ENCODE measurements at regions not wholly inside any gene's neighbourhood (a gene's known extent, or its start where the extent isn't known, plus 50 kb on each side); places are given as distances from the start of the nearest gene placed in this dataset.
"Not testable (repeated sequence)": the region's sequence is repeated elsewhere in the genome, so short reads cannot be mapped to it uniquely, and the experiment has no call there.

DNA sequence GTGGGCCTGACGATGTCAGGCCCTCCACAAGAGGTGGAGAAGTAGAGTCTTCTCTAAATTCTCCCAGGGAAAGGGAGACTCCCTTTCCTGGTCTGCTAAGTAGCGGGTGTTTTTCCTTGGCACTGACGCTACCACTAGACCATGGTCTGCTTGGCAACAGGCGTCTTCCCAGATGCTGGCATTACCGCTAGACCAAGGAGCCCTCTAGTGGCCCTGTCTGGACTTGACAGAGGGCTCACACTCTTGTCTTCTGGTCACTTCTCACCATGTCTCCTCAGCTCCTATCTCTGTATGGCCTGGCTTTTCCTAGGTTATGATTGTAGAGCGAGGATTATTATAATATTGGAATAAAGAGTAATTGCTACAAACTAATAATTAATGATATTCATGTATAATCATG, 51.1 kb upstream of the RASSF6 start:
- not testable (repeated sequence) for TF ChIP-seq CTCF (IDR thresholded peaks at IDR 0.05; ENCODE audit: insufficient read depth, low read depth, low read length); EZH2 (IDR thresholded peaks at IDR 0.05; ENCODE audit: insufficient read depth, low read length)
